ENCODE measurements at regions not wholly inside any gene's neighbourhood (a gene's known extent, or its start where the extent isn't known, plus 50 kb on each side); places are given as distances from the start of the nearest gene placed in this dataset.

- TF ChIP-seq CBX2 (IDR thresholded peaks at IDR 0.05; ENCODE audit: borderline replicate concordance, low read depth) (no peak), USF2 (IDR thresholded peaks at IDR 0.05) (no peak), POLR2A (IDR thresholded peaks at IDR 0.05; ENCODE audit: low read length) (no peak), ESRRA (IDR thresholded peaks at IDR 0.05; ENCODE audit: borderline replicate concordance, low read length) (no peak), MYC (IDR thresholded peaks at IDR 0.05; ENCODE audit: borderline replicate concordance, low read length) (no peak), CBX8 (IDR thresholded peaks at IDR 0.05) (no peak), CTCF (IDR thresholded peaks at IDR 0.05) (no peak), MAFK (IDR thresholded peaks at IDR 0.05; ENCODE audit: partially characterized antibody) (no peak), KDM5A (IDR thresholded peaks at IDR 0.05) (no peak), MAZ (IDR thresholded peaks at IDR 0.05; ENCODE audit: borderline replicate concordance, low read depth, low read length) (no peak), REST (IDR thresholded peaks at IDR 0.05) (no peak)
- TF ChIP-seq, protein P1, sequence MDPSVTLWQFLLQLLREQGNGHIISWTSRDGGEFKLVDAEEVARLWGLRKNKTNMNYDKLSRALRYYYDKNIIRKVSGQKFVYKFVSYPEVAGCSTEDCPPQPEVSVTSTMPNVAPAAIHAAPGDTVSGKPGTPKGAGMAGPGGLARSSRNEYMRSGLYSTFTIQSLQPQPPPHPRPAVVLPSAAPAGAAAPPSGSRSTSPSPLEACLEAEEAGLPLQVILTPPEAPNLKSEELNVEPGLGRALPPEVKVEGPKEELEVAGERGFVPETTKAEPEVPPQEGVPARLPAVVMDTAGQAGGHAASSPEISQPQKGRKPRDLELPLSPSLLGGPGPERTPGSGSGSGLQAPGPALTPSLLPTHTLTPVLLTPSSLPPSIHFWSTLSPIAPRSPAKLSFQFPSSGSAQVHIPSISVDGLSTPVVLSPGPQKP (IDR thresholded peaks at IDR 0.05; ENCODE audit: low read depth, low read length): no peak
Observed at GRCh38 chr11:21976210-21976609, 216.7 kb upstream of the ANO5 start.

Measured in A549 (cell line).